Heart left ventricle (tissue), 16 donors: ENCODE measurements at regions not wholly inside any gene's neighbourhood (a gene's known extent, or its start where the extent isn't known, plus 50 kb on each side); places are given as distances from the start of the nearest gene placed in this dataset.

Source experiments
- ATAC-seq, 4 donors: fragments of 200-7000 bp; cut with Tn5 transposase; one replicate each; pipeline ENCODE4 v1.9.1; 2020 to 2022; ENCODE audit warnings: moderate library complexity in 4 of 4, mild to moderate bottlenecking in 3 of 4, moderate number of reproducible peaks in 1 of 4
- DNase-seq, 5 donors: peaks; one replicate each; pipeline ENCODE4 v3.0.0-alpha.2; 2020
- H3K27ac ChIP-seq, 12 donors: fragments of 200-600 bp; sonication (generic) in 4 of 12; one replicate each; pipeline versions ENCODE4 v1.5.0 to v1.8.0; 2016 to 2022; ENCODE audit warnings: mild to moderate bottlenecking in 2 of 12
- H3K27me3 ChIP-seq, 9 donors: fragments of 200-600 bp; sonication (generic) in 2 of 9; one replicate each; pipeline versions ENCODE4 v1.5.1 to v1.8.0; 2016 to 2022; ENCODE audit warnings: mild to moderate bottlenecking in 3 of 9
- H3K36me3 ChIP-seq, 9 donors: fragments of 200-600 bp; sonication (generic) in 2 of 9; one replicate each; pipeline versions ENCODE4 v1.5.0 to v1.8.0; 2018 to 2022; ENCODE audit warnings: mild to moderate bottlenecking in 2 of 9
- H3K4me1 ChIP-seq, 12 donors: fragments of 200-600 bp; sonication (generic) in 4 of 12; one replicate each; pipeline versions ENCODE4 v1.5.0 to v1.8.0; 2016 to 2022; ENCODE audit warnings: mild to moderate bottlenecking in 3 of 12
- H3K4me3 ChIP-seq, 12 donors: fragments of 200-600 bp; sonication (generic) in 4 of 12; one replicate each; pipeline versions ENCODE4 v1.5.0 to v1.8.0; 2017 to 2022; ENCODE audit warnings: mild to moderate bottlenecking in 9 of 12, moderate library complexity in 4 of 12
- H3K9me3 ChIP-seq, 12 donors: fragments of 200-600 bp; sonication (generic) in 4 of 12; one replicate each; pipeline versions ENCODE4 v1.5.0 to v1.8.0; 2016 to 2022; ENCODE audit warnings: mild to moderate bottlenecking in 1 of 12
- POLR2A ChIP-seq, 2 donors: fragments of 450-650 bp; IDR thresholded peaks; one replicate each; pipeline ENCODE4 v1.6.1; 2017; ENCODE audit warnings: antibody characterized with exemption in 2 of 2, mild to moderate bottlenecking in 2 of 2, moderate library complexity in 2 of 2
- WGBS, 4 donors: extraction: QIAGEN DNeasy Blood & Tissue Kit in 2 of 4; methylation state at CpG; one replicate each; pipeline versions ENCODE4 v1.1.5 to v1.1.7; 2013 to 2018; 5-methylcytosine and 5-hydroxymethylcytosine counted together
- intact Hi-C, 10 donors: fragments of 100-400 bp; cut with DNase I; formaldehyde crosslinking; loops; one replicate each; pipeline versions ENCODE4 v1.11.1 to v1.14.2; 2022
- TF ChIP-seq, protein P1 (sequence below), 12 donors: fragments of 200-600 bp; sonication (generic) in 4 of 12; IDR thresholded peaks; one replicate each; pipeline versions ENCODE4 v1.5.0 to v1.8.0; 2018 to 2022; ENCODE audit warnings: antibody characterized with exemption in 12 of 12, mild to moderate bottlenecking in 5 of 12
- donor health status: ischemic (EF 13 %, LVEDD 7.1; RV severe dilation, severe dysfunction).
- donor health status: healthy with polysubstance abuse.
- donor health status: DM: no; HTN: yes; CAD: no.
- donor health status: DM: no; HTN: no; CAD: no.
- donor health status: ischemic (EF 25% LVEDD 6.9; RV normal size, moderate dysfunction).
- donor health status: ischemic (EF 25% LVEDD 5.7; RV mildly dilated, moderate dysfunction).
- donor health status: healthy.
- donor health status: DM: yes; HTN: yes; CAD: no.
- donor health status: ischemic (EF 35%, LVEDD 5.7; RV mildly dilated, moderate dysfunction).
- donor health status: nonischemic (EF 11% LVEDD 7.7; RV severe dilation, severe dysfunction).
- donor health status: DM: yes; HTN: yes; CAD: no.
- donor health status: PGD.
- donor health status: ischemic (EF 29% LVEDD 5.4; RV normal size, mild dysfunction).
- donor health status: nonischemic (EF 23%, LVEDD 6.1; RV moderate dilation, normal function).

DNA sequence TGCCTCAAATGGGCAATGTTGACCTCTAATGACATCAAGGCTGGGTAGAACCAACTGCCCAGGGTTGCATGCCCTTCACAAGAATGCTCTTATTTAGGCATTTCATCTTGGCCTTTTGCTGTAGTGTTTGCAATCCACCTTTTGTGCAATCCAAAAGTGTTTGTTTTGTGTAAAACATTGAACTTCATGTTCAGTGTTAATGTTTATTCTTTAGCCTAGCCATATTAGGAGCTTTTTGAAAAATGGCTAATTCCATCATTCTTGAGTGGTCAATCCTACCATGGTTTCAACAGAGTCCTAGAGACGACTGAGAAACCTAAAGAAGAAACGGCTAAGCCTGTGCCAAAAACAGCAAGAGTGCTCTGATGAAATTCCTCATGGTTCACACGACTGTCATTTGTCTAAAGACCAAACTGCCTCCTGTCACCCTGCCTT lies 279.6 kb upstream of the PRDM1 start:
- H3K27ac ChIP-seq = no peak overlapping the region
- H3K4me3 ChIP-seq = no peak overlapping the region
- DNase-seq = no peak
- no peaks in the 10 kb centered on the region for H3K36me3 ChIP-seq
- H3K9me3 ChIP-seq = peaks cover 0 to 4% (median 0%) of the 10 kb centered on the region in 12 donors
- WGBS, 4 donors = 59 to 82% (median 78%) methylated on average over 3 of the region's 3 CpGs
- H3K4me1 ChIP-seq = peaks cover 0 to 27% (median 14%) of the 10 kb centered on the region in 12 donors
- intact Hi-C loops = no loop called here
- no peaks in the 10 kb centered on the region for H3K27me3 ChIP-seq
- no peak for TF ChIP-seq POLR2A (IDR thresholded peaks at IDR 0.05)
- TF ChIP-seq, protein P1, sequence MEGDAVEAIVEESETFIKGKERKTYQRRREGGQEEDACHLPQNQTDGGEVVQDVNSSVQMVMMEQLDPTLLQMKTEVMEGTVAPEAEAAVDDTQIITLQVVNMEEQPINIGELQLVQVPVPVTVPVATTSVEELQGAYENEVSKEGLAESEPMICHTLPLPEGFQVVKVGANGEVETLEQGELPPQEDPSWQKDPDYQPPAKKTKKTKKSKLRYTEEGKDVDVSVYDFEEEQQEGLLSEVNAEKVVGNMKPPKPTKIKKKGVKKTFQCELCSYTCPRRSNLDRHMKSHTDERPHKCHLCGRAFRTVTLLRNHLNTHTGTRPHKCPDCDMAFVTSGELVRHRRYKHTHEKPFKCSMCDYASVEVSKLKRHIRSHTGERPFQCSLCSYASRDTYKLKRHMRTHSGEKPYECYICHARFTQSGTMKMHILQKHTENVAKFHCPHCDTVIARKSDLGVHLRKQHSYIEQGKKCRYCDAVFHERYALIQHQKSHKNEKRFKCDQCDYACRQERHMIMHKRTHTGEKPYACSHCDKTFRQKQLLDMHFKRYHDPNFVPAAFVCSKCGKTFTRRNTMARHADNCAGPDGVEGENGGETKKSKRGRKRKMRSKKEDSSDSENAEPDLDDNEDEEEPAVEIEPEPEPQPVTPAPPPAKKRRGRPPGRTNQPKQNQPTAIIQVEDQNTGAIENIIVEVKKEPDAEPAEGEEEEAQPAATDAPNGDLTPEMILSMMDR (IDR thresholded peaks at IDR 0.05) = no peak
- no peak for ATAC-seq

DNA sequence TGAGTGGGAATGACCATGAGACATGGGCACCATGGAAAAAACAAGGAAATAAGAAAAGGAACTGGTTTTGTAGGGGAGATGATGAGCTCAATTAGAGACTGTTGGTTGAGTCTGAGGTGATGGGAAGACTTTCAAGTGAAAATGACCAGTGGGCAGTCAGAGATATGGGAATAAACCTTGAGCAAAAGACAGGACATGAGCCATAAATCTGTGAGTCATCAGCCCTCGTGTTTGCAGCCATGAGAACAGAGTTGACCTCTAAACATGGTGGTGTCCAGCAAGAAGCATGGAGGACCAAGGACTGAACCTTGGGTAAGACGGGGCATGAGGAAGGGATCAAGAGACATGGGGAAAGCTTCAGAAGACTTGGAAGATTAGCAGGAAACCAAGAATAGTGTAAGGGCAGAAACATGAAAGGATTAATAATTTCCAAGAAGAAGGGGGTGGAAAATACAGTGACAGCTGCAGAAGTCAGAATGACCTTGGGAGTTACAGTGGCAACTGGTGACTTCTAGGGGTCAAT lies 280.6 kb upstream of the PRDM1 start:
- DNase-seq (no peak), ATAC-seq (no peak)
- WGBS, 4 donors = 75 to 87% (median 83%) methylated on average over 2 of the region's 2 CpGs
- Histone ChIP-seq H3K36me3 (no peaks in the 10 kb centered on the region), H3K4me3 (no peak overlapping the region), H3K27me3 (no peaks in the 10 kb centered on the region), H3K27ac (no peak overlapping the region), H3K9me3 (peaks cover 0 to 4% (median 0%) of the 10 kb centered on the region in 12 donors), H3K4me1 (peaks cover 0 to 20% (median 13%) of the 10 kb centered on the region in 12 donors)
- intact Hi-C loops = no loop called here
- no peak for TF ChIP-seq POLR2A (IDR thresholded peaks at IDR 0.05)
- TF ChIP-seq, protein P1 (IDR thresholded peaks at IDR 0.05) = no peak

DNA sequence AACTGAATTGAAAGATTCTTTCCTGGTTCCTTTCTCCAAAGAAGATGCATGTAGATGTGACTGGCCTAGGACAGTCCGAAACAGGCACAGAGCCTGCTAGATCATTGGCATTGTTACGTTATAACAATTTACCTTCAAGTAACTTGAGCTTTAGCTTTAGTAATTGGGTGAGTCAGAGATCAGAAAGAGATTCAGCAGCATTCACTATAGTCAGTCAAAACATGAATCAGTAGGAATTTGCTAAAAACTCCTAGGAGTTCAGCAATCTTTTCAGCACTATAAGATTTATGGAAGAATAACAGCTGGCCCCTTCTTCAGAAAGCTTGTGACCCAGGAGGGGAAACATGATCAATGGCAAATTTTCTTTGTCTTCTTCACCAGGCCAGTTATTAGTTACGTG lies 281.7 kb upstream of the PRDM1 start:
- Histone ChIP-seq H3K4me1 (peaks cover 0 to 10% (median 3%) of the 10 kb centered on the region in 12 donors), H3K36me3 (no peaks in the 10 kb centered on the region), H3K27me3 (no peaks in the 10 kb centered on the region), H3K27ac (no peak overlapping the region), H3K4me3 (no peak overlapping the region), H3K9me3 (peaks cover 0 to 4% (median 0%) of the 10 kb centered on the region in 12 donors)
- no peak for DNase-seq
- TF ChIP-seq, protein P1 (IDR thresholded peaks at IDR 0.05) = no peak
- no peak for TF ChIP-seq POLR2A (IDR thresholded peaks at IDR 0.05)
- intact Hi-C loops = no loop called here
- WGBS, 4 donors = 29 to 94% (median 45%) methylated on average over 3 of the region's 3 CpGs
- no peak for ATAC-seq

DNA sequence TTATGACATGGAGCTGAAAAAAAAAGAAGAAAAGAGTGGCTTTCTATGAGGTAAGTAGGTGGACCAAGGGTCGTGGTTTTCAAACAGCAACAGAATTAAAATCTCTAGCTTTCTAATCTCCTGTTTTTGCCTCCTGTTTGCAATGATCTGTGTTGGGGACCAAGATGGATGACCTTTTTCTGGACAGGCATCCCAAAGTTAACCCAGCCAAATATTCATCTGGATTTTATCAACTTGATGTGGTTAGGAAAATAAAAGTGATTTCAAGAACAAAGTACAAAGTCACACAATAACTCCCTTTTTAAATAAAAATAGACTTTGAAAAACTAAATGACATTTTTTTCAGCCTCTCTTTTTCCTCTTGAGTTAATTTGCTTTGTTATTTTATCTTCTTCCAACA lies 282.1 kb upstream of the PRDM1 start:
- H3K4me3 ChIP-seq = no peak overlapping the region
- TF ChIP-seq, protein P1 (IDR thresholded peaks at IDR 0.05) = no peak
- TF ChIP-seq POLR2A (IDR thresholded peaks at IDR 0.05) = no peak
- no peak overlapping the region for H3K27ac ChIP-seq
- no peaks in the 10 kb centered on the region for H3K36me3 ChIP-seq
- DNase-seq (no peak), ATAC-seq (no peak)
- 74 to 82% (median 78%) methylated on average over 1 of the region's 1 CpG for WGBS, 4 donors
- H3K4me1 ChIP-seq = peaks cover 0 to 11% (median 5%) of the 10 kb centered on the region in 12 donors
- intact Hi-C loops = no loop called here
- no peaks in the 10 kb centered on the region for H3K27me3 ChIP-seq
- H3K9me3 ChIP-seq = peaks cover 0 to 4% (median 0%) of the 10 kb centered on the region in 12 donors
